HCT116 (cell line): ENCODE measurements at regions not wholly inside any gene's neighbourhood (a gene's known extent, or its start where the extent isn't known, plus 50 kb on each side); places are given as distances from the start of the nearest gene placed in this dataset.

ENCODE experiments used
- CTCF ChIP-seq, 3 experiments: fragments of 200-600 bp in 1 of 3; sonication (generic) in 1 of 3; IDR thresholded peaks in 2 of 3; conservative IDR thresholded peaks in 1 of 3; 2 replicates each; pipeline ENCODE4 v1.5.1; 2012 to 2017; ENCODE audit warnings: low read depth in 2 of 3, low read length in 2 of 3, antibody characterized with exemption in 1 of 3, borderline replicate concordance in 1 of 3, control low read depth in 1 of 3, mild to moderate bottlenecking in 1 of 3, mixed read lengths in 1 of 3, mixed run types in 1 of 3, moderate library complexity in 1 of 3; ENCODE audit not compliant: insufficient read depth in 1 of 3
- JUND ChIP-seq: IDR thresholded peaks from 2 replicates; pipeline ENCODE4 v1.6.1; 2012

DNA sequence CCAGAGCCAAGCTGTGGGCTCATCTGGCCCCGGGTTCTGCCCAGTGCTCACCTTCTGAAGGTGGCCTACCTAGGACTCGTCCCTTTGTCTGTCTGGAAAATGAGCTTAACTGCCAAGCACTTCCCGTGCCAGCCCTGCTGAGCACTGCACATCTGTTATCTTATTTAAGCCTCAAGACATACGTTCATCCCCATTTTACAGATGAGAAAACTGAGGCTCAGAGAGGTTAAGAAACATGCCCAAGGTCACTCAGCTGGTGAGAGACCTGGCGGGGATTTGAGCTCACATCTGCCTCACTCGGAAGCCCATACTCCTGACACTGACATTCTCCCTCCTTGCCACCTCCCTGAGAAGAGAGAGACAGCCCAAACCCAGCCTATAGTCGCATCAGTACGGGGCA lies 226.2 kb downstream of the MN1 start:
- TF ChIP-seq JUND (no peak), CTCF (IDR thresholded peaks at IDR 0.05 in 2 of 3, conservative IDR thresholded peaks at IDR 0.05 in 1 of 3; ENCODE audit: borderline replicate concordance in 1 of 3, insufficient read depth in 1 of 3, low read depth in 2 of 3, low read length in 2 of 3) (no peak)
